ENCODE measurements at regions not wholly inside any gene's neighbourhood (a gene's known extent, or its start where the extent isn't known, plus 50 kb on each side); places are given as distances from the start of the nearest gene placed in this dataset.

GRCh38 chr2:122598784-122599183 is 843.3 kb downstream of the TSN start:
- no peaks in the 10 kb centered on the region for H3K79me2 ChIP-seq (ENCODE audit: control insufficient read depth, insufficient read depth, low read length)
- no peaks in the 10 kb centered on the region for H3K9me3 ChIP-seq (replicated peaks; ENCODE audit: control insufficient read depth, insufficient read depth, low read depth, low read length)
- 0% methylated on average over 1 of the region's 1 CpG for WGBS (ENCODE audit: insufficient coverage, low coverage, missing lambda C conversion rate)
- H3K4me1 ChIP-seq (replicated peaks in 1 of 2; ENCODE audit: control insufficient read depth in 2 of 2, insufficient read depth in 2 of 2, low read length in 2 of 2), result no peaks in the 10 kb centered on the region
- H3K4me3 ChIP-seq, result no peak overlapping the region
- no peaks in the 10 kb centered on the region for H4K20me1 ChIP-seq (replicated peaks; ENCODE audit: control insufficient read depth, insufficient read depth, low read length)
- H3K27ac ChIP-seq (ENCODE audit: extremely low read depth, low read depth, low read length), result no peak overlapping the region
- ATAC-seq (no peak), DNase-seq (ENCODE audit: extremely low read depth in 1 of 4, low spot score in 3 of 4) (no peak), FAIRE-seq (no peak)
- POLR2A ChIA-PET, result no interaction called here
- no peak overlapping the region for H3K9ac ChIP-seq (ENCODE audit: insufficient read depth in 1 of 2, low read depth in 2 of 2, low read length in 2 of 2)
- CTCF ChIA-PET (ENCODE audit: low intra/inter-chr PET ratio), result no interaction called here
- H3K9me1 ChIP-seq (ENCODE audit: control insufficient read depth, insufficient read depth, low read length), result no peaks in the 10 kb centered on the region
- intact Hi-C loops (cut with micrococcal nuclease), result no loop called here
- H2AFZ ChIP-seq (ENCODE audit: low read depth, low read length), result no peak overlapping the region
- H3K27me3 ChIP-seq (ENCODE audit: control insufficient read depth in 2 of 2, insufficient read depth in 2 of 2, low read length in 2 of 2), result no peaks in the 10 kb centered on the region
- no peaks in the 10 kb centered on the region for H3K36me3 ChIP-seq (ENCODE audit: control insufficient read depth, insufficient read depth, low read length)
- in situ Hi-C loops (cut with MboI), result no loop called here
- no TSS peak for BruUV-seq (replicated peaks)
- H3K4me2 ChIP-seq (ENCODE audit: insufficient read depth, low read length), result no peak overlapping the region
- TF ChIP-seq ETS1 (conservative IDR thresholded peaks at IDR 0.05; ENCODE audit: control insufficient read depth, low read depth, low read length) (no peak), RBM25 (IDR thresholded peaks at IDR 0.05; ENCODE audit: low read depth, low read length, severe bottlenecking) (no peak), HMGN3 (IDR thresholded peaks at IDR 0.05; ENCODE audit: borderline replicate concordance, extremely low read depth, insufficient read length, low read depth, low read length) (no peak), ZNF431 (CRISPR knock-in tag; IDR thresholded peaks at IDR 0.05) (no peak), ZNF764 (CRISPR knock-in tag; IDR thresholded peaks at IDR 0.05; ENCODE audit: low read depth) (no peak), TSC22D4 (tag; IDR thresholded peaks at IDR 0.05) (no peak), ZBTB17 (CRISPR knock-in tag; IDR thresholded peaks at IDR 0.05) (no peak), REST (IDR thresholded peaks at IDR 0.05; ENCODE audit: borderline replicate concordance) (no peak), REST (CRISPR knock-in tag; IDR thresholded peaks at IDR 0.05; ENCODE audit: low read depth) (no peak)
